ACC112 (cell line): ENCODE measurements at regions not wholly inside any gene's neighbourhood (a gene's known extent, or its start where the extent isn't known, plus 50 kb on each side); places are given as distances from the start of the nearest gene placed in this dataset.
"Not testable (repeated sequence)": the region's sequence is repeated elsewhere in the genome, so short reads cannot be mapped to it uniquely, and the experiment has no call there.

Experiments
- H2AFZ ChIP-seq: fragments of 200-600 bp; sonication (generic); one replicate; pipeline ENCODE4 v1.6.0; 2017; ENCODE audit warnings: antibody characterized with exemption, low read length; ENCODE audit not compliant: unreplicated experiment
- H3K27ac ChIP-seq: fragments of 200-600 bp; sonication (generic); 2 replicates; pipeline ENCODE4 v1.5.1; 2014; ENCODE audit warnings: low read depth, mild to moderate bottlenecking, antibody characterized with exemption, low read length, moderate library complexity
- H3K27me3 ChIP-seq: fragments of 200-600 bp; sonication (generic); 2 replicates; pipeline ENCODE4 v1.6.1; 2014; ENCODE audit warnings: mild to moderate bottlenecking, antibody characterized with exemption, low read length, moderate library complexity, mixed read lengths; ENCODE audit not compliant: insufficient read depth
- H3K36me3 ChIP-seq: fragments of 200-600 bp; sonication (generic); 2 replicates; pipeline ENCODE4 v1.6.1; 2016; ENCODE audit warnings: mild to moderate bottlenecking, antibody characterized with exemption, low read length, moderate library complexity, mixed read lengths; ENCODE audit not compliant: insufficient read depth
- H3K4me1 ChIP-seq: fragments of 200-600 bp; sonication (generic); one replicate; pipeline ENCODE4 v1.6.1; 2016; ENCODE audit warnings: low read length, mixed read lengths; ENCODE audit not compliant: insufficient read depth, unreplicated experiment, control insufficient read depth
- H3K4me3 ChIP-seq: fragments of 200-600 bp; sonication (generic); 2 replicates; pipeline ENCODE4 v1.5.1; 2014; ENCODE audit warnings: mild to moderate bottlenecking, low read depth, low read length
- H3K79me2 ChIP-seq: fragments of 200-600 bp; sonication (generic); one replicate; pipeline ENCODE4 v1.6.0; 2016; ENCODE audit warnings: low read length; ENCODE audit not compliant: control insufficient read depth, unreplicated experiment, insufficient read depth

DNA sequence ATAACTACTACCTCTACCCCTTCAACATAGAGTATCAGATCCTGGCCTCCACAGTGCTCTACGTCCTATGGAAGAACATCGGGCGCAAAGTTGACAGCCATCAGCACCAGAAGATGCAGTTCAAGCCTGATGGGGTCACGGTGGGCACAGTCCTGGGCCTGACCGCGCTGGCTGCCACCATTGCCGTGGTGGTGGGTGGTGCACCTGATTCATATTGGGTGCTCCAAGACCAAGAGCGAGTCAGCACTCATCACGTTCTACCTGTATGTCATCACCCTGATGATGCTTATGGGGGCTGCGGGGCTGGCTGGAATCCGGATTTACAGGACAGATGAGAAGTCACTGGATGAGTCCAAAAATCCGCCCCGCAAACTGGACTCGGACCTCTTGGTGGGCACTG lies 846.4 kb downstream of the RPIA start:
- H3K27ac ChIP-seq, H3K4me1 ChIP-seq, H3K36me3 ChIP-seq, H3K4me3 ChIP-seq, H3K79me2 ChIP-seq, H2AFZ ChIP-seq, H3K27me3 ChIP-seq: not testable (repeated sequence)

DNA sequence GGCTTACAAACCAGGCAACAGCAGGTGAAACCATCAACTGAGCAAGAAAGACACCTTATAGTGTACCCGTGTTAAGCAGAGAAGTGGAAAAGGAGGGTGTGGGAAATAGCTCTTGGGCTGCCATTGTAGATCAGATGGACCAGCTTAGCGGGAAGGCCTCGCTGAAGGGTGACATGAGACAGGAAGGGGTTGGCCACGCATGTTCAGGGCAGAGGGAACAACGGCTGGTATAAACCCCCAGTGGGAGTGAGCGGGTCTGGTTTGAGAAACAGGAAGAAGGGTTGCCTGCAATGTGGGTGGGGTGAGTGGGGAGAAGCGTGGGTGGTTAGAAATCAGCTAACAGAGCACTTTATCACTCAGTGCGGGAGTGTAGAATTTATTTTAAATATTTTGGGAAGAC lies 852.6 kb downstream of the RPIA start:
- not testable (repeated sequence) for H3K36me3 ChIP-seq, H3K4me1 ChIP-seq, H2AFZ ChIP-seq, H3K4me3 ChIP-seq, H3K79me2 ChIP-seq, H3K27ac ChIP-seq, H3K27me3 ChIP-seq

DNA sequence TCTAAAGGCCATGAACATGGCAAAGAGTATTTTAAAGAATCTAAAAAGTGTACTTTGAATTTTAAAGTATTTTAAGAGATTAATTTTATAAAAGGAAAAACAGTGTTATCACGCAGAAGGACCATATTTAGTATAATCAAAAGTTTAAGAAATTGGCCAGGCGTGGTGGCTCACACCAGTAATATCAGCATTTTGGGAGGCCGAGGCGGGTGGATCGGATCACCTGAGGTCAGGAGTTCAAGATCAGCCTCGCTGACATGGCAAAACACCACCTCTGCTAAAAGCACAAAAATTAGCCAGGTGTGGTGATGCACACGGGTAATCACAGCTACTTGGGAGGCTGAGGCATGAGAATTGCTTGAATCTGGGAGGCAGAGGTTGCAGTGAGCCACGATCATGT lies 887.7 kb downstream of the RPIA start:
- not testable (repeated sequence) for H3K4me3 ChIP-seq, H3K27me3 ChIP-seq, H3K27ac ChIP-seq, H3K4me1 ChIP-seq, H3K79me2 ChIP-seq, H2AFZ ChIP-seq, H3K36me3 ChIP-seq

DNA sequence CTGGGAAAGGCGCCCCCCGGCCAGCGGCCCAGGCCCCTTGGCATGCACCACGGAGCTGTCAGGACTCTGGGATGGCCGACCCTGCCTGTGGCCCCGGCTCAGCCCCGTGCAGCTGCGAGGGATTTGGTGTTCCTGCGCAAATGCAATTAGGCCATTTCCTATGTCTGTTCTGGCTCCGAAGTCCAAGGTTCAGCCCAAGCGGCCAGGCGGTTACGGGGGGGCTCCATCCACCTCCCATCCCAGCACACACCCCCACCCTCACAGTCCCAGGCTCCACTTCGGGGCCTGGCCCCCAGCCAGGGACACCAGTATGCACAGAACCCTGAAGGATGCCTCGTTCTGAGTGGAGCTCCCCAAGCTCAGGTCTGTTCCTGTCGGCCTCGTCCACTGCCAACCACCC lies 891.3 kb downstream of the RPIA start:
- H3K36me3 ChIP-seq, H3K27me3 ChIP-seq, H3K4me3 ChIP-seq, H3K4me1 ChIP-seq, H3K27ac ChIP-seq, H2AFZ ChIP-seq, H3K79me2 ChIP-seq: not testable (repeated sequence)

DNA sequence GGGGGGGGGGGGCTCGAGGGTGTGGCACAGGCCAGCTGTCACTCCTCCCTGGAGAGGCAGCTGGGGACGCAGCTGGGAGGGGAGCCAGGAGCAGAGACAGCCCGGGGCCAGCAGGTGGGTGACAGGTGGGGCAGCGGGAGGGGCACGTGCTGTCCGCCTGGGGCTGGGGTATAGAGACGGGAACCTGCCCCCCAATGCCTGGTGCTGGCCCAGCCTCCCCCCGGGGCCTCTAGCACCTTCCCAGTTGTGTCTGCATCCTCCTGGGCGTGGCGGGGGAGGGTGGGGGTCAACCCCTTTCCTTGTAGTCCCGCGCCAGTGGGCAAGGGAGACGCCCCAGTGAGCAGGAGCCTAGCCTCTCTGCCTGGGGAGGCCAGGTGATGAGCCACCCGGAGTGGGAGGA lies 892.6 kb downstream of the RPIA start:
- H3K36me3 ChIP-seq, H3K4me3 ChIP-seq, H3K27ac ChIP-seq, H3K79me2 ChIP-seq, H2AFZ ChIP-seq, H3K27me3 ChIP-seq, H3K4me1 ChIP-seq: not testable (repeated sequence)

DNA sequence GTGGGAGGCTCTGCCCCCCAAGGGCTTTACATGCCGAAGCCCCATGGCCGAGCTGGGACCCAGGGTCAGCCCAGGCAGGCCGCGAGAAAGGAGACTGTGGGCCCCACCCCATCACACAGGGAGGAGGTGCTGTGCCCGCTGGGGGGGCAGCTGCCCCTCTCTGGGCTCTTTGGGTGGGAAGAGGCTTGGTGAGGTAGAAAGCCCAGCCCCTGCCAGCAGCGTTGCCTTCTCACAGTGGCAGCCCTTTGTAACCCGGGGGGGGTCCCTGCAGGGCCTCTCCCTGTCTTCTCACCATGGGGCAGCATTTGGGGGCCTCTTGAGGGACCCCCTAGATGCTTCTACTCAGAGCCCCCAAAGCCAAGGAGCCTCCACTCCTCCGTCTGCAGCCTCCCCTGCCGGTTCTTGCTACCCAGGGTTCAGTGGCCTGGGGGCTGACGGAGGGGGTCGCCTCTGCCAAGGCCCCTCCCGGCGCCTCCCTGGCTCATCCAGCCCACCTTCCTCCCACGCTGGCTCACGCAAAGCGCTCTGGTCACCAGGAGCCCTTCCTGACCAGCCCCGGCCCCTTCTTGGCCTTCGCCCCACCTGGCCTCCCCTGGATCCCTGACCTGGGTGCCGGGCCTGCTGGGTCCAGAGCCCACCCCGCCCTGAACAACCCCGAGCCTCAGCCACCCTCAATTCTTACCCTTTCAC lies 893.5 kb downstream of the RPIA start:
- not testable (repeated sequence) for H2AFZ ChIP-seq, H3K27ac ChIP-seq, H3K36me3 ChIP-seq, H3K79me2 ChIP-seq, H3K27me3 ChIP-seq, H3K4me1 ChIP-seq
- peak overlapping the region; percentile 65 for H3K4me3 ChIP-seq

DNA sequence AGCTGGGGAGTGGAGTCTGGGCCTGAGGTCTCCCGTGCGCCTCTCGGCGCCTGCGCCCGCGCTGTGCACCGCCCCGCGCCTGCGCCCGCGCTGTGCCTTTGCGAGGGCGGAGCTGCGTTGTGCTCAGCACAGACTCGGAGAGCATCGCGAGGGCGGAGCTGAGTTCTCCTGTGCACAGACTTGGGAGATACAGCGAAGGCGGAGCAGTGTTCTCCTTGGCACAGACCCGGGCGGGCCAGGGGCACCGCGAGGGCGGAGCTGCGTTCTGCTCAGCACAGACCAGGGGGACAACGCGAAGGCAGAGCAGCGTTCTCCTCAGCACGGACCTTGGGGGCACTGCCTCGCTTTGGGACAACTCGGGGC lies 894.1 kb downstream of the RPIA start:
- not testable (repeated sequence) for H2AFZ ChIP-seq

DNA sequence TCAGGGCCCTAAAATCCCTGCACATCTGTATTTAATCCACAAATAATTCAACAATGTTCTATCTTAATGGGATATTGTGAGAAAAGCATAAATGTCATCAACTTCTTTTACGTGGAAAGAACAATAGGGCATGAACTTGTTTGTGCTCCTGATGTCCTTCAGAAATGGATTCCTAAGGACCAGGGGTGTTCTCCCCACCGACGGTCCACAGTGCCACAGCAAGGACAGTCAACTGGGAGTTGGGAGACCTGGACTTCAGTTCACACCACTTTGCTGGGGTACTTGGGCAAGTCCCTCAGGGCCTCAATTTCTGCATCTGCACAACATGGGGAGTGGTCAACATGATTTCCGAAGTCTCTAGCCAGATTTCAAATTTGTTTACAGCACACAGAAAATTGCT lies 908.4 kb downstream of the RPIA start:
- not testable (repeated sequence) for H3K4me1 ChIP-seq, H3K36me3 ChIP-seq, H3K4me3 ChIP-seq, H2AFZ ChIP-seq, H3K27me3 ChIP-seq, H3K79me2 ChIP-seq, H3K27ac ChIP-seq

More for the DNA sequence above, 894.1 kb downstream of the RPIA start:
- H3K36me3 ChIP-seq, H3K27ac ChIP-seq, H3K79me2 ChIP-seq, H3K4me1 ChIP-seq, H3K27me3 ChIP-seq: not testable (repeated sequence)
- peak overlapping the region; percentile 65; the same call in 1 of the 2 replicates for H3K4me3 ChIP-seq

DNA sequence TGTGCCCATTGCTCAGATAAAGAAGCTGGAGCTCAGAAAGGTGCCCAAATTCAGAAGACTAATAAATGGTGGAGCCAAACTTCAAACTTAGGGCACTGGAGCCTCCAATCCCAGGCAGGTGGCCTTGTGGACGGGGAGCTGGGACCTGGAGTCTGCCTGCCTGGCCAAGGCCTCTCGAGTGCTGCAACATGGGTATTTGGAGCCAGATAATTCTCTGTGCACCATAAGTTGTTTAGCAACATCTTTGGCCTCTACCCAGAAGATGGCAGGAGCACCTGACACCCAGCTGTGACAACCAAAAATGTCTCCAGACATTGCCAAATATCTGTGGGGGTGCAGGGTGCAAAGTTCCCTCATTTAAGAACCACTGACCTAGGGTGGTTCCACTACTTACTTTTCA lies 915.0 kb downstream of the RPIA start:
- H2AFZ ChIP-seq, H3K79me2 ChIP-seq, H3K36me3 ChIP-seq, H3K27ac ChIP-seq, H3K4me3 ChIP-seq, H3K27me3 ChIP-seq, H3K4me1 ChIP-seq: not testable (repeated sequence)

DNA sequence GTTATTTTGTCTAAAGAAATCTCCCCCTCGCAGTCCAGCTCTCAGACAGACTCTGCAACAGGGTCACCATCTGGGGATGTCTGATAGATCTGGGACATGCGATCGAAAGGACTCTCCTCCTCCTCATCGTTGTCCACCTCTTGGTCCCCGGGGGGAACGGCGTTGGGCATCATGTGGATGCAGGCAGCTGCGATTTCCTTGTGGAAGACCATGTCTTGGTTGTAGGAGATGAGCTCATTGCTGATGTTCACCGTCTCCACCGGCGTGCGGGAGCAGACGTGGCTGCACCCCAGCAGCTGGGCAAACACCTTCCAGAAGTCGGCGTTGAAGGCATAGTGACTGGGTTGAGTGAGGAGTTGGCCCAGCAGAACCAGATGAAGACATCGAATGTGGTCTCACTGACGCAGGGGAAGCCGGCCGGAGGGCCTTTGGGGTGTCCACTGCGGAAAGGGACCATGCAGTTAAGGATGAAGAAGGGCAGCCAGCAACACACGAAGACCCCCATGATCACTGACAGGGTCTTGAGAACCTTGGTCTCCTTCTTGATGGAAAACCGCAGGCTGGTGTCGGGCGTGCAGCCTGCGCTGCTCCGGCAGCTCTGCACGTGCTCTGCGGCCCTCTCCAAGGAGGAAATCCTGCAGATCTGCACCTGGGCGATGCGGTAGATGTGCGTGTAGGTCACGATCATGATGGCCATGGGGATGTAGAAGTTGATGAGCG lies 918.9 kb downstream of the RPIA start:
- H2AFZ ChIP-seq, H3K79me2 ChIP-seq, H3K4me3 ChIP-seq: not testable (repeated sequence)

DNA sequence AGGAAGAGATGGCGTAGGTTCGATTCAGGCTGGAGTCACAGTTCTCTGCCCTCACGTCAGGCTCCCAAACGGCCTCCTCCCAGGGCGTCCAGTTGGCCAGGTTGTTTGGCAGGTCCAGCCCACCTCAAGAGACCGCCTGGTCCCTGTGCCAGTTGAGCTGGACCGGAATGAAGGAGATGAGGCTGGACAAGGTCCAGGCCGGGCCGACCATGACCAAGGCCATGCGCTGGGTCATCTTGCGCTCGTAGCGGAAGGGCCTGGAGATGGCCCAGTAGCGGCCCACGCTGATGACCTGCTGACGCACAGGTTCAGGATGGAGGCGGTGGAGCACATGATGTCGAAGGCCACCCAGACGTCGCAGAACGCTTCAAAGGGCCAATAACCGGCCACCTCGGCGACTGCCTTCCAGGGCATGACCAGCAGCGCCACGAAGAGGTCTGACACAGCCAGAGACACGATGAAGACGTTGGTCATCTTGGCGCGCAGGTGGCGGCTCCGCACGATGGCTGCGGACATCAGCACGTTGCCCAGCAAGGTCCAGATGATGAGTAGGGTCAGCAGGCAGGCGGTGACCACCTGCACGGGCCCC lies 919.5 kb downstream of the RPIA start:
- not testable (repeated sequence) for H2AFZ ChIP-seq, H3K27me3 ChIP-seq, H3K4me3 ChIP-seq, H3K36me3 ChIP-seq, H3K79me2 ChIP-seq, H3K4me1 ChIP-seq, H3K27ac ChIP-seq

More for the DNA sequence above, 918.9 kb downstream of the RPIA start:
- H3K36me3 ChIP-seq, H3K27ac ChIP-seq, H3K27me3 ChIP-seq, H3K4me1 ChIP-seq: not testable (repeated sequence)
